Neural progenitor cell (in vitro differentiated cells): ENCODE measurements at regions not wholly inside any gene's neighbourhood (a gene's known extent, or its start where the extent isn't known, plus 50 kb on each side); places are given as distances from the start of the nearest gene placed in this dataset.

Experiments
- EZH2 ChIP-seq: fragments of 200-600 bp; sonication (generic); IDR thresholded peaks from 2 replicates; pipeline ENCODE4 v1.6.1; 2017; ENCODE audit warnings: antibody characterized with exemption, mild to moderate bottlenecking, moderate library complexity
- EZH2phosphoT487 ChIP-seq: fragments of 200-600 bp; sonication (generic); IDR thresholded peaks from 2 replicates; pipeline ENCODE4 v1.6.1; 2017; ENCODE audit warnings: antibody characterized with exemption
- TF ChIP-seq, protein P1 (sequence below): fragments of 200-600 bp; sonication (generic); IDR thresholded peaks from 2 replicates; pipeline ENCODE4 v1.5.1; 2017; ENCODE audit warnings: antibody characterized with exemption, mild to moderate bottlenecking

DNA sequence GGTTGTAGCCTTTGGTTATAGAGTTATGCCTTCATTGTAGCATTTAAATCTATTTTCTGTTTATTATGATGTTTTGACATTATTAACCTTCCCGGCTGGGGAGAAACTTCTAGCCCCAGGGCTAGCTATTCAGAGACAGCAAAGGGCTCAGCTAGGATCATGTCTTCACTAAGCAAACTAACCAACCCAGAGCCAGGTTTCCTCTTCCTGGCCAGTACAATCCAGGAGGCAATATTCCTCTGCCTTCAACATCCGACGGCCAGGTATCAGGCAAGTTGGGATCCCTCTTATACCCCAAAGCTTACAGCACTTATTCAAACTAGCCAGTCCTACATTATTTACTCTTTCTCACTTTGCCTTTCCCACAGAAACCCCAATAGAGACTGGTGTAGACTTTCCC, 1060.7 kb upstream of the GHITM start:
- TF ChIP-seq, protein P1, sequence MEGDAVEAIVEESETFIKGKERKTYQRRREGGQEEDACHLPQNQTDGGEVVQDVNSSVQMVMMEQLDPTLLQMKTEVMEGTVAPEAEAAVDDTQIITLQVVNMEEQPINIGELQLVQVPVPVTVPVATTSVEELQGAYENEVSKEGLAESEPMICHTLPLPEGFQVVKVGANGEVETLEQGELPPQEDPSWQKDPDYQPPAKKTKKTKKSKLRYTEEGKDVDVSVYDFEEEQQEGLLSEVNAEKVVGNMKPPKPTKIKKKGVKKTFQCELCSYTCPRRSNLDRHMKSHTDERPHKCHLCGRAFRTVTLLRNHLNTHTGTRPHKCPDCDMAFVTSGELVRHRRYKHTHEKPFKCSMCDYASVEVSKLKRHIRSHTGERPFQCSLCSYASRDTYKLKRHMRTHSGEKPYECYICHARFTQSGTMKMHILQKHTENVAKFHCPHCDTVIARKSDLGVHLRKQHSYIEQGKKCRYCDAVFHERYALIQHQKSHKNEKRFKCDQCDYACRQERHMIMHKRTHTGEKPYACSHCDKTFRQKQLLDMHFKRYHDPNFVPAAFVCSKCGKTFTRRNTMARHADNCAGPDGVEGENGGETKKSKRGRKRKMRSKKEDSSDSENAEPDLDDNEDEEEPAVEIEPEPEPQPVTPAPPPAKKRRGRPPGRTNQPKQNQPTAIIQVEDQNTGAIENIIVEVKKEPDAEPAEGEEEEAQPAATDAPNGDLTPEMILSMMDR: no peak
- TF ChIP-seq EZH2phosphoT487: no peak
- TF ChIP-seq EZH2: no peak
